GM21619 (cell line): ENCODE measurements at regions not wholly inside any gene's neighbourhood (a gene's known extent, or its start where the extent isn't known, plus 50 kb on each side); places are given as distances from the start of the nearest gene placed in this dataset.
"Not testable (repeated sequence)": the region's sequence is repeated elsewhere in the genome, so short reads cannot be mapped to it uniquely, and the experiment has no call there.

Experiments
- ATAC-seq: cut with Tn5 transposase; IDR thresholded peaks from one replicate; pipeline ENCODE4 v1.9.1; 2021; ENCODE audit not compliant: unreplicated experiment

GRCh38 chr13:54248306-54248705 lies 1219.7 kb downstream of the OLFM4 start:
- no peak for ATAC-seq

- ATAC-seq = no peak
Observed at GRCh38 chr13:54261856-54262255, 1233.2 kb downstream of the OLFM4 start.

DNA sequence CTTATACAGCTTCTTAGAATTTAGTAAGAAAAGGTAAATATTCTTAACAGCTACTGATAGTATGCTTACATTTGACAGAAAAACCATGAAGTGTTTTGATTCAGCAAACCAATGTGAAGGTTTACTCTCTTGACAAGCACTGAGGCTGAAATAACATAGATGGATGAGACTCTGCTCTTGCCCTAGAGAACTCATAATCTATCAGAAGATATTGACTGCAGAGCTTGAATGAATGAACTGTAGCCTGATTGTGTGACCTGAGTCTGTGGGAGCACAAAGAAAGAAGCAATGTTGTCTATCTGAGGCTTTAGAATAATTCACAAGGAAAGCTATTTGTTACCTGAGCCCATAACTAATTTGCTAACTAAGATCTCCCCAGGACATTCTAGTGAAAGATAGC lies 1235.3 kb downstream of the OLFM4 start:
- ATAC-seq = no peak

GRCh38 chr13:54267253-54267668 lies 1238.6 kb downstream of the OLFM4 start:
- ATAC-seq = not testable (repeated sequence)

GRCh38 chr13:54268013-54268695 lies 1239.5 kb downstream of the OLFM4 start:
- ATAC-seq = not testable (repeated sequence)

- ATAC-seq = no peak
Observed at GRCh38 chr13:54287062-54287764, 1258.6 kb downstream of the OLFM4 start.

GRCh38 chr13:54301085-54301484 lies 1272.5 kb downstream of the OLFM4 start:
- ATAC-seq = no peak

DNA sequence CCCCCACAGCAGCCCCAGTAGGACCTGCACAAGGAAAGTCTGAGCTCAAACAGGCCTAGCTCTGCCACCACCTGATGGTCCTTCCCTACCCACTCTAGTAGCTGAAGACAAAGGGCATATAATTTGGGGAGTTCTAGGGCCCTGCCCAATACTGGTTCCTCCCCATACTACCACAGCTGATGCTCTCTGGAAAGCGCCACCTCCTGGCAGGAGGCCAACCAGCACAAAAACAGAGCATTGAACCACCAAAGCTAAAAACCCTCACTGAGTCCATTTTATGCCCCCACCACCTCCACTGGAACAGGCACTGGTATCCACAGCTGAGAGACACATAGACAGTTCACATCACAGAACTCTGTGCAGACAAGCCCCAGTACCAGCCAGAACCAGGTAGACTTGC lies 1276.8 kb downstream of the OLFM4 start:
- no peak for ATAC-seq

- no peak for ATAC-seq
Observed at GRCh38 chr13:54312885-54313284, 1284.3 kb downstream of the OLFM4 start.

DNA sequence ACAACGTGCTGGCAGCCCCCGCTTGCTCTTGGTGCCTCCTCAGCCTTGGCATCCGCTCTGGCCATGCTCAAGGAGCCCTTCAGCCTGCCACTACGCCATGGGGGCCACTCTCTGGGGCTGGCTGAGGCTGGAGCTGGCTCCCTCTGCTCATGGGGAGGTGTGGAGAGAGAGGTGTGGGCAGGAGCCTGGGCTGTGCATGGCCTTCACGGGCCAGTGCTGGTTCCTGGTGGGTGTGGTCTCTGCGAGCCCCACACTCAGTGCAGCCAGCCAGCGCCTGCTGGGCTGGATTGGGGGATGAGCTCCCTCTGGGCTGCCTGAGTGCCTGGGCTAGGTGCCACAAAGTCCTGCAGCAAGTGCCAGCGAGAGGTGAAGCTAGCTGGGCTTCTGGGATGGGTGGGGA lies 1289.1 kb downstream of the OLFM4 start:
- no peak for ATAC-seq

- ATAC-seq = no peak
Observed at GRCh38 chr13:54337540-54337939, 1308.9 kb downstream of the OLFM4 start.

DNA sequence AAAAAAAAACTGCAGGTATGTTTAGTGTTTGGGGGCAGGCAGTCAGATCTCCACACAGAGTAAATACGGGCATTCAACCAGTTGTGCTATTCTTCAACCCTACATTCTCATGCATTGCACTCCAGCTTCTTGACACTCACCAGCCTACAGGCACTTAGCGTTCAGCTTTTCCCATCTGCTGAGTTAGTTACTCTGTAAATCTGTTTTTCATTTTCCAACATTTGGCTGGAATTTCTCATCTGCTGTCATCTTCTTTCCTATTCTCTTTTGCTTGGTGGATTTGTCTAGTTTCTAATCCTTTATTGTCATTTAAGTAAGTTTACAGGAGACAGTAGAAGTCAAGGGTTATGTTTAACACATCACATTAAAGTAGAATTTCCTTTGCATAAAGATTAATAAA lies 1318.9 kb downstream of the OLFM4 start:
- no peak for ATAC-seq

GRCh38 chr13:54356209-54356608 lies 1327.6 kb downstream of the OLFM4 start:
- no peak for ATAC-seq

- no peak for ATAC-seq
Observed at GRCh38 chr13:54356849-54357248, 1328.2 kb downstream of the OLFM4 start.

DNA sequence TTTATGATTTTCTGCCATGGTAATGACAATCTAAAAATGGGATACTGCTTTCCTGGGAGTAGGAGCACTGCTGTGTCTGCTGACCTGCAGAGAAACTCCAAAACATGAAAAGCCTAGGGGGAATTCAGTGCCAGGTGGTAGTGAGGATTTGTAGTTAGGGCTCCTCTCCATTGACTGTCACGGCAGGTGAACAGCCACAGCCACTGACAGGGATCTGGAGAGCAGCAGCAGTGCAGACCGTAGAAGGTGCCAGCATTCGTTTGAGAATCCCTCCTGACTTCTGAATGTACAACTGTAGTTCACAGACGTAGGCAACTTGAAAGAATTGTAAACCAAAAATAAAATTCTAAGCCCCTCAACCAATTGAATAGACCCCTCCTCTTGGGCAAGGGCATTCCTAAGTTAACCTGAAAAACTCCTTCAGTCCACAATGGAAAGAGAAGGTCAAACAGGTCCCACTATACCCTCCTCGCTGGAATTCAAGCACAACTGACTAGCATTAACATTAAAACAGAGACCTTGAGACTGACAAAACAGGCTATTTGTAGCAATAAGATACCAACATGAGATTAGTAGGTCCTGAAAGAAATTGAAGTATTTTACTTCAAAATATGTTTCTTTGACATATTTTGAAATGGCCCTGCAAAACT lies 1328.8 kb downstream of the OLFM4 start:
- ATAC-seq = no peak

DNA sequence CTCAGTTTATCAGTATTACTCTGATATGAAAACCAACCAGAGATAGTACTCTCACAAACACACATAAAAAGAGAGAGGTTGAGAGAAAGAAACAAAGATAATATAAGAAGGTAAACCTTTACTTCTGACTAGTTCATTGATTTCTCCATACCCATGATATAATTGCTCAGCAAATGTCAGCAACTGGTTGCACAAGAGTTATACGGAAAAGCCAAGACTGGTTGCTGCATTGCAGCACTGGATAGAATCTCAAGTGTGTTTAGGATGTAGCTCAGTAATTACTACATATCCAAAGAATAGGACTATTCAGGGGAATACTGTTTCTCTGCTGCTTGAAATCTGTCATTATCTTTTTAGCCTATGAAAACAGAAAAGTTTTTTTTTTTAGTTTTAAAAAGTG lies 1332.8 kb downstream of the OLFM4 start:
- ATAC-seq = no peak

DNA sequence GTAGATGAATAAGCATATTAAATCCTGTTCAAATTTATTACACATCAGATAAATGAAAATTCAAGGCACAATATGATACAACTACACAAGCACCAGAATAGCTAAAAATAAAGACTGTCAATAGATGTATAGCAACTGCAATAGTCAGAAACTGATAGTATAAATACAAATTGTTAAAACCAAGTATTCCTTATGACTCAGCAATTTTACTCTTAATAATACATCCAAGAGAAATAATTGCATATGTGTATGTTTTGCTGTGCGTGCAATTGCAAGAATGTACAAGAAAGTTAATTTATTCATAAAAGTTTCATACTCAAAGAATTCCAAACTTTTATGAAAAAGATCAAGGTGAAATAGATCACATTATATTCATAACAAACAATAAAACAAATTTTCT lies 1338.1 kb downstream of the OLFM4 start:
- no peak for ATAC-seq

DNA sequence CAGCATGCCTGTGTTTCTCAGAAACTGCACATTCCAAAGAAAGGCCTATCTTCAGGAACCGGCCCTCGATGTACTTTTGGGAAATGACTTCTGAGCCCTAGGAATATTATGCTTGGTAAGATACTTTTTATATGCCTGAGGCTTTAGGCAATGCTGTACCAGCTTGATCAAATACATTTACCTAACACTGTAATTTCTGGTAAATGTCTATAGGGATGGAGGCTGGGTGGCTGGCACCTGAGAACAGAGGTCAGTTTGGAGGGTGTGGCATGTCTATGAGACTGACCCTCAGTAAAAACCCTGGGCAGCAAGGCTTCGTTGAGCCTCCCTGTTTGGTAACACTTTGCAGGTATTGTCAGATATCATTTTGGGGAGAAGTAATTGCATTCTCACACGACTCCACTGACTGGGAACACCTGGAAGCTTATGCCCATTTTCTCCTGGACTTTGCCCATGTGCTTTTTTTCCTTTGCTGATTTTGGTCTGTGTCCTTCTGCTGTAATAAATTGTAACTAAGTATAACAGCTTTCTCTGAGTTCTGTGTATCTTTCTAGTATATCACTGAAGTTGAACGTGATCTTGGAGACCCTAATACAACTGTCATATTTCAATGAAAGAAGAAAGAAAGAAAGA lies 1339.1 kb downstream of the OLFM4 start:
- ATAC-seq = no peak

GRCh38 chr13:54368387-54368786 lies 1339.8 kb downstream of the OLFM4 start:
- ATAC-seq = no peak

DNA sequence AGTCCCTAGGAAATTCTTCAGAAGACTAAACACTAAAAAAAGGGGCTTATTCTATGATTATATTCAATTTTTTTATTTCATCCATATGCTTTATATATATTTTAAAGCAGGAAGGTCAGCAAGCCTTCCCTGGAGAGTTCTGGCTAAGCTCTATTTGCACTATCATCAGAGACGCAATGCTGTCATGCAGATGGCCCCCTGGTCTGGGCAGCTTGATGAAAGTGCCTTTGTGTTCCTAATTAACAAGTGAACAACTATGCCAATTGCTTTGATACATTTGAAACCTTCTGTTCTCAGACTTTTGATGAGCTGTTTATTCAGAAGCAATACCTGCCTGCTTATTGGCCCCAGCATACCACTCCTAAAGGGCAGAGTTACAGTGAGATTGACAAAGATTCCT lies 1344.6 kb downstream of the OLFM4 start:
- ATAC-seq = no peak

GRCh38 chr13:54379461-54379860 lies 1350.8 kb downstream of the OLFM4 start:
- no peak for ATAC-seq

- ATAC-seq = no peak
Observed at GRCh38 chr13:54383604-54384003, 1355.0 kb downstream of the OLFM4 start.
